ENCODE measurements at regions not wholly inside any gene's neighbourhood (a gene's known extent, or its start where the extent isn't known, plus 50 kb on each side); places are given as distances from the start of the nearest gene placed in this dataset.
A peak's percentile ranks its signal among the peaks of the same experiment; 100 is the strongest.

DNA sequence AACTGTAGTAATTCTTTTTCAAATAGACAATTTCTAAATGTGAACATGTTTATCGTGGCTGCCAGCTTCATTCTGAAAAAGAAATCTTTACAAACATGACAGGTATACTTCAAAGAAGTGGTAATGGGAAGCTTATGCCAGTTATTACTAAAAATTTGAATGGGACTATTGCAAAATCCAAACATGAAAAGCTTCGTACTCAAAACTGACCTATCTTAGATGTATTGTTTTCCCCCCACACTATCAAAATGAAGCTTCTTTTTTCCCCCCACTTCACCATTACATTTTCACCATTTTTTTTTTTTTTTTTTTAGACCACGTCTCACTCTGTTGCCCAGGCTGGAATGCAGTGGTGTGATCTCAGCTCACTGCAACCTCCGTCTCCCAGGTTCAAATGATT is 50.4 kb upstream of the SERTAD2 start:
- DNase-seq (no peak), ATAC-seq (no peak)
- H3K9me3 ChIP-seq = no peaks in the 10 kb centered on the region
- H3K4me3 ChIP-seq = no peak overlapping the region
- no peak for TF ChIP-seq CTCF (IDR thresholded peaks at IDR 0.05)
- TF ChIP-seq POLR2A (IDR thresholded peaks at IDR 0.05) = no peak
- H3K27me3 ChIP-seq = no peaks in the 10 kb centered on the region
- 66% methylated on average over 4 of the region's 4 CpGs for WGBS (ENCODE audit: insufficient coverage, low coverage, low lambda C conversion rate, missing lambda C conversion rate)
- no peaks in the 10 kb centered on the region for H3K36me3 ChIP-seq
- intact Hi-C loops (cut with DNase I) = no loop called here
- H3K27ac ChIP-seq = no peak overlapping the region
- peaks cover 0 to 1% (median 0%) of the 10 kb centered on the region in 4 donors for H3K4me1 ChIP-seq

DNA sequence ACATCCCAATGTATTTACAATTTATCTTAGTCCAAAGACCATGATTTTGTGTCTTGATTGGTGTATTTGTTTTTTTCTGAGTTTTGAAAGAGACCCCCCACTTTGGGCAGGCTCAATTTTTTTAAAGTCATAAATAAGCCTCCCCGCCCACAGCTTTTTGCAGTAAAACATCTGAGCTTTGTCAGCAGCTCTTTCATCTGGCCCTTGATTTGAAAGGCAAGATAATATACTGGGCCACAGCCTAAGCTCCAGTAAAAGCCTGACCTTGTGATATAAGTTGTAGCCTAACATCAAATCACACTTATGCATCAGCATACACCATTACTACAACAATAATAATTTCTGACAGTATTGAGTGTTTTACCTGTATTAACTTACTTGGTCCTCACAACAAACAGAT is 51.3 kb upstream of the SERTAD2 start:
- Histone ChIP-seq H3K36me3 (no peaks in the 10 kb centered on the region), H3K4me1 (no peaks in the 10 kb centered on the region), H3K27ac (no peak overlapping the region), H3K9me3 (no peaks in the 10 kb centered on the region), H3K27me3 (no peaks in the 10 kb centered on the region), H3K4me3 (no peak overlapping the region)
- ATAC-seq = no peak
- WGBS (ENCODE audit: insufficient coverage, low coverage, low lambda C conversion rate, missing lambda C conversion rate) = 91% methylated on average over 1 of the region's 1 CpG
- intact Hi-C loops (cut with DNase I) = no loop called here
- no peak for TF ChIP-seq POLR2A (IDR thresholded peaks at IDR 0.05)
- no peak for TF ChIP-seq CTCF (IDR thresholded peaks at IDR 0.05)
- DNase-seq = no peak

GRCh38 chr2:64707276-64707675 is 53.6 kb upstream of the SERTAD2 start:
- Histone ChIP-seq H3K4me1 (no peaks in the 10 kb centered on the region), H3K9me3 (no peaks in the 10 kb centered on the region), H3K27me3 (no peaks in the 10 kb centered on the region), H3K27ac (no peak overlapping the region), H3K36me3 (no peaks in the 10 kb centered on the region), H3K4me3 (no peak overlapping the region)
- ATAC-seq = no peak
- TF ChIP-seq CTCF (IDR thresholded peaks at IDR 0.05) (no peak), POLR2A (IDR thresholded peaks at IDR 0.05) (no peak)
- intact Hi-C loops (cut with DNase I) = no loop called here
- 86% methylated on average over 2 of the region's 2 CpGs for WGBS (ENCODE audit: insufficient coverage, low coverage, low lambda C conversion rate, missing lambda C conversion rate)
- no peak for DNase-seq

GRCh38 chr2:64708829-64709228 is 55.1 kb upstream of the SERTAD2 start:
- DNase-seq = no peak
- Histone ChIP-seq H3K4me1 (no peaks in the 10 kb centered on the region), H3K27ac (no peak overlapping the region), H3K4me3 (no peak overlapping the region), H3K36me3 (no peaks in the 10 kb centered on the region), H3K9me3 (no peaks in the 10 kb centered on the region), H3K27me3 (no peaks in the 10 kb centered on the region)
- TF ChIP-seq CTCF (IDR thresholded peaks at IDR 0.05) (no peak), POLR2A (IDR thresholded peaks at IDR 0.05) (no peak)
- 89% methylated on average over 3 of the region's 3 CpGs for WGBS (ENCODE audit: insufficient coverage, low coverage, low lambda C conversion rate, missing lambda C conversion rate)
- ATAC-seq = no peak
- intact Hi-C loops (cut with DNase I) = no loop called here

- no peaks in the 10 kb centered on the region for H3K9me3 ChIP-seq
- ATAC-seq (peak in 3 of 4 donors; percentile 19 to 22 (median 20)), DNase-seq (no peak)
- no peaks in the 10 kb centered on the region for H3K27me3 ChIP-seq
- H3K4me1 ChIP-seq = no peaks in the 10 kb centered on the region
- intact Hi-C loops (cut with DNase I) = no loop called here
- TF ChIP-seq POLR2A (IDR thresholded peaks at IDR 0.05) (no peak), CTCF (IDR thresholded peaks at IDR 0.05) (no peak)
- 61% methylated on average over 7 of the region's 7 CpGs for WGBS (ENCODE audit: insufficient coverage, low coverage, low lambda C conversion rate, missing lambda C conversion rate)
- no peaks in the 10 kb centered on the region for H3K36me3 ChIP-seq
- H3K27ac ChIP-seq = no peak overlapping the region
- no peak overlapping the region for H3K4me3 ChIP-seq
These were observed 57.6 kb upstream of the SERTAD2 start for GRCh38 chr2:64711252-64711800.

Measured in right lobe of liver (tissue), 6 donors.